ENCODE measurements at regions not wholly inside any gene's neighbourhood (a gene's known extent, or its start where the extent isn't known, plus 50 kb on each side); places are given as distances from the start of the nearest gene placed in this dataset.
"Not testable (repeated sequence)": the region's sequence is repeated elsewhere in the genome, so short reads cannot be mapped to it uniquely, and the experiment has no call there.

GRCh38 chr10:9381733-9382532 is 1327.4 kb downstream of the GATA3 start:
- Mint-ChIP-seq H3K9me3 (no peaks in the 10 kb centered on the region), H3K4me1 (no peaks in the 10 kb centered on the region), H3K27me3 (no peaks in the 10 kb centered on the region), H3K27ac (no peak overlapping the region), H3K36me3 (no peaks in the 10 kb centered on the region), H3K4me3 (no peak overlapping the region)
- H3K4me3 ChIP-seq (ENCODE audit: low read depth, low read length) = no peak overlapping the region
- DNase-seq (no peak), ATAC-seq (ENCODE audit: low read depth in 2 of 2) (no peak)
- H3K27me3 ChIP-seq (ENCODE audit: control insufficient read depth, insufficient read depth, low read length) = no peaks in the 10 kb centered on the region
- H3K27ac ChIP-seq (ENCODE audit: insufficient read depth, low read length, poor library complexity, severe bottlenecking) = no peak overlapping the region
- no peaks in the 10 kb centered on the region for H3K4me1 ChIP-seq (ENCODE audit: control insufficient read depth, insufficient read depth, low read length, poor library complexity, severe bottlenecking)
- H3K9me3 ChIP-seq (ENCODE audit: control insufficient read depth in 2 of 2, low read length in 2 of 2) = no peaks in the 10 kb centered on the region
- H3K36me3 ChIP-seq (ENCODE audit: control insufficient read depth, insufficient read depth, low read length) = no peaks in the 10 kb centered on the region

- H3K4me1 Mint-ChIP-seq = no peaks in the 10 kb centered on the region
- H3K4me3 Mint-ChIP-seq = no peak overlapping the region
- Histone ChIP-seq H3K36me3 (ENCODE audit: control insufficient read depth, insufficient read depth, low read length) (no peaks in the 10 kb centered on the region), H3K4me1 (ENCODE audit: control insufficient read depth, insufficient read depth, low read length, poor library complexity, severe bottlenecking) (no peaks in the 10 kb centered on the region), H3K27ac (ENCODE audit: insufficient read depth, low read length, poor library complexity, severe bottlenecking) (no peak overlapping the region), H3K9me3 (ENCODE audit: control insufficient read depth in 2 of 2, low read length in 2 of 2) (no peaks in the 10 kb centered on the region), H3K4me3 (ENCODE audit: low read depth, low read length) (no peak overlapping the region), H3K27me3 (ENCODE audit: control insufficient read depth, insufficient read depth, low read length) (no peaks in the 10 kb centered on the region)
- DNase-seq = no peak
- ATAC-seq (ENCODE audit: low read depth in 2 of 2) = no peak
- no peak overlapping the region for H3K27ac Mint-ChIP-seq
- H3K9me3 Mint-ChIP-seq = no peaks in the 10 kb centered on the region
- no peaks in the 10 kb centered on the region for H3K36me3 Mint-ChIP-seq
- H3K27me3 Mint-ChIP-seq = no peaks in the 10 kb centered on the region
These were observed 1328.0 kb downstream of the GATA3 start for GRCh38 chr10:9382533-9382866.

DNA sequence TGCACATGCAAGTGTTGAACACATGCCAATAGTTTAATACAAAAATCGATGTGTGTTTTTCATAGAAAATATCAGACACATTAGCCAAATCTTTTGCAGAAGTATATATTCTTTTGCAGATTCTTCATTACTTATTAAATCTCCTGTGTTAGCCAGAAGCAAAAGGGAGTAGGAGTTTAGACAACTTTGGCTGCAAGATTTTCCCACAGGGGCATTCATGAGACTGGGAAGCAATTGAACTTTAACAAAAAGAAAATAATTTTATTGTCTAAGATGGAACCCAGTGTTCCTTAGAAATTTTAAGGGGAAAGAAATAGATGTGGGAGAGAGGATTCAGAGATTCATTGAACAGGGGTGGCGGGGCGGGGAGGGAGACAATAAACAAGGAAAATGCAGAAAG is 1336.0 kb downstream of the GATA3 start:
- no peaks in the 10 kb centered on the region for H3K36me3 Mint-ChIP-seq
- H3K4me1 Mint-ChIP-seq = no peaks in the 10 kb centered on the region
- H3K36me3 ChIP-seq (ENCODE audit: control insufficient read depth, insufficient read depth, low read length) = no peaks in the 10 kb centered on the region
- DNase-seq (no peak), ATAC-seq (ENCODE audit: low read depth in 2 of 2) (no peak)
- H3K27me3 ChIP-seq (ENCODE audit: control insufficient read depth, insufficient read depth, low read length) = no peaks in the 10 kb centered on the region
- H3K9me3 ChIP-seq (ENCODE audit: control insufficient read depth in 2 of 2, low read length in 2 of 2) = no peaks in the 10 kb centered on the region
- no peak overlapping the region for H3K27ac ChIP-seq (ENCODE audit: insufficient read depth, low read length, poor library complexity, severe bottlenecking)
- no peak overlapping the region for H3K4me3 Mint-ChIP-seq
- H3K27me3 Mint-ChIP-seq = no peaks in the 10 kb centered on the region
- H3K27ac Mint-ChIP-seq = no peak overlapping the region
- no peaks in the 10 kb centered on the region for H3K4me1 ChIP-seq (ENCODE audit: control insufficient read depth, insufficient read depth, low read length, poor library complexity, severe bottlenecking)
- no peak overlapping the region for H3K4me3 ChIP-seq (ENCODE audit: low read depth, low read length)
- peaks cover 0 to 2% (median 0%) of the 10 kb centered on the region in 7 donors for H3K9me3 Mint-ChIP-seq

GRCh38 chr10:9399275-9399983 is 1344.9 kb downstream of the GATA3 start:
- no peaks in the 10 kb centered on the region for H3K36me3 Mint-ChIP-seq
- H3K9me3 Mint-ChIP-seq = peaks cover 0 to 5% (median 0%) of the 10 kb centered on the region in 7 donors
- H3K27ac Mint-ChIP-seq = no peak overlapping the region
- Histone ChIP-seq H3K4me3 (ENCODE audit: low read depth, low read length) (no peak overlapping the region), H3K27me3 (ENCODE audit: control insufficient read depth, insufficient read depth, low read length) (no peaks in the 10 kb centered on the region), H3K27ac (ENCODE audit: insufficient read depth, low read length, poor library complexity, severe bottlenecking) (no peak overlapping the region), H3K36me3 (ENCODE audit: control insufficient read depth, insufficient read depth, low read length) (no peaks in the 10 kb centered on the region), H3K9me3 (ENCODE audit: control insufficient read depth in 2 of 2, low read length in 2 of 2) (no peaks in the 10 kb centered on the region), H3K4me1 (ENCODE audit: control insufficient read depth, insufficient read depth, low read length, poor library complexity, severe bottlenecking) (no peaks in the 10 kb centered on the region)
- no peak for DNase-seq
- H3K4me3 Mint-ChIP-seq = no peak overlapping the region
- ATAC-seq (ENCODE audit: low read depth in 2 of 2) = no peak
- H3K27me3 Mint-ChIP-seq = peaks cover 8% of the 10 kb centered on the region
- no peaks in the 10 kb centered on the region for H3K4me1 Mint-ChIP-seq

- H3K36me3 ChIP-seq (ENCODE audit: control insufficient read depth, insufficient read depth, low read length); H3K36me3 Mint-ChIP-seq; H3K27ac ChIP-seq (ENCODE audit: insufficient read depth, low read length, poor library complexity, severe bottlenecking); ATAC-seq (ENCODE audit: low read depth in 2 of 2); H3K4me1 ChIP-seq (ENCODE audit: control insufficient read depth, insufficient read depth, low read length, poor library complexity, severe bottlenecking); H3K27ac Mint-ChIP-seq; H3K4me3 ChIP-seq (ENCODE audit: low read depth, low read length); H3K4me3 Mint-ChIP-seq; H3K9me3 ChIP-seq (ENCODE audit: control insufficient read depth in 2 of 2, low read length in 2 of 2); H3K27me3 ChIP-seq (ENCODE audit: control insufficient read depth, insufficient read depth, low read length); DNase-seq; H3K4me1 Mint-ChIP-seq; H3K27me3 Mint-ChIP-seq: not testable (repeated sequence)
- H3K9me3 Mint-ChIP-seq = peaks cover 0 to 11% (median 0%) of the 10 kb centered on the region in 7 donors
These were observed 1347.6 kb downstream of the GATA3 start for GRCh38 chr10:9402067-9402466.

DNA sequence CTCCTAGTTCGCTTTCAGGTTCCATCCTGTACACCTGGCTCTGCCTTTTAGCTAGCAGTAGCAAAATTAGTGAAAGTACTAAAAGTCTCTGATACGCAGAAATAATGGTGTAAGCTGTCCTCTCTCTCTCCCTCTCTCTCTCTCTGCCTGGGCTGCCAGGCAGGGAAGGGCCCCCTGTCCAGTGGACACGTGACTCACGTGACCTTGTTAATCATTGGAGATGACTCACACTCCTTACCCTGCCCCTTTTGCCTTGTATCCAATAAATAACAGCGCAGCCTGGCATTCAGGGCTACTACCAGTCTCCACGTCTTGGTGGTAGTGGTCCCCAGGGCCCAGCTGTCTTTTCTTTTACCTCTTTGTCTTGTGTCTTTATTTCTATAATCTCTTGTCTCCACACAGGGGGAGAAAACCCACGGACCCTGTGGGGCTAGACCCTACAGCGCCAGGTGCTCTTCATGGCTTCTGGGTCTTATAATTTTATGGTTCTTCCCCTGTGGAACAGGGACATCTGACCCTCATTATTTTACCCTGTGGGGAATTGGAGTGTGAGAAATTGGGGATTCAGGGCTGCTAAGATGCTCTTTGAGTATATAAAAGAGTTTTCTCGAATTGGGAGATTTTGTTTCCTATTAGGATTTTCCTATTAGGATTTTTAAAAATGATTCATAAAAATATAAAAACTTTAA is 1348.2 kb downstream of the GATA3 start:
- not testable (repeated sequence) for H3K27me3 ChIP-seq (ENCODE audit: control insufficient read depth, insufficient read depth, low read length); H3K4me1 Mint-ChIP-seq; ATAC-seq (ENCODE audit: low read depth in 2 of 2); H3K27me3 Mint-ChIP-seq; DNase-seq; H3K36me3 ChIP-seq (ENCODE audit: control insufficient read depth, insufficient read depth, low read length); H3K4me3 ChIP-seq (ENCODE audit: low read depth, low read length); H3K4me3 Mint-ChIP-seq; H3K4me1 ChIP-seq (ENCODE audit: control insufficient read depth, insufficient read depth, low read length, poor library complexity, severe bottlenecking); H3K9me3 ChIP-seq (ENCODE audit: control insufficient read depth in 2 of 2, low read length in 2 of 2); H3K36me3 Mint-ChIP-seq; H3K27ac Mint-ChIP-seq; H3K27ac ChIP-seq (ENCODE audit: insufficient read depth, low read length, poor library complexity, severe bottlenecking)
- H3K9me3 Mint-ChIP-seq = peaks cover 0 to 11% (median 0%) of the 10 kb centered on the region in 7 donors

DNA sequence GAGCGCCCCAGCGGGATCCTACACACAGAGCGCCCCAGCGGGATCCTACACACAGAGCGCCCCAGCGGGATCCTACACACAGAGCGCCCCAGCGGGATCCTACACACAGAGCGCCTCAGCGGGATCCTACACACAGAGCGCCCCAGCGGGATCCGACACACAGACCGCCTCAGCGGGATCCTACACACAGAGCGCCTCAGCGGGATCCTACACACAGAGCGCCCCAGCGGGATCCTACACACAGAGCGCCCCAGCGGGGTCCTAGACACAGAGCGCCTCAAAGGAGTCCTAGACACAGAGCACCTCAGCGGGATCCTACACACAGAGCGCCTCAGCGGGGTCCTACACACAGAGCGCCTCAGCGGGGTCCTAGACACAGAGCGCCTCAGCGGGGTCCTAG is 1352.7 kb downstream of the GATA3 start:
- H3K27ac ChIP-seq (ENCODE audit: insufficient read depth, low read length, poor library complexity, severe bottlenecking); H3K27me3 Mint-ChIP-seq; H3K4me3 ChIP-seq (ENCODE audit: low read depth, low read length); H3K4me1 ChIP-seq (ENCODE audit: control insufficient read depth, insufficient read depth, low read length, poor library complexity, severe bottlenecking); ATAC-seq (ENCODE audit: low read depth in 2 of 2); H3K4me3 Mint-ChIP-seq; H3K4me1 Mint-ChIP-seq; H3K36me3 Mint-ChIP-seq; DNase-seq; H3K27me3 ChIP-seq (ENCODE audit: control insufficient read depth, insufficient read depth, low read length); H3K36me3 ChIP-seq (ENCODE audit: control insufficient read depth, insufficient read depth, low read length); H3K27ac Mint-ChIP-seq; H3K9me3 ChIP-seq (ENCODE audit: control insufficient read depth in 2 of 2, low read length in 2 of 2): not testable (repeated sequence)
- H3K9me3 Mint-ChIP-seq = peaks cover 0 to 13% (median 2%) of the 10 kb centered on the region in 7 donors
